GM12878 (cell line): ENCODE measurements at regions not wholly inside any gene's neighbourhood (a gene's known extent, or its start where the extent isn't known, plus 50 kb on each side); places are given as distances from the start of the nearest gene placed in this dataset.

Experiments used
- ATAC-seq: fragments of 200-7000 bp; cut with Tn5 transposase; 3 replicates; pipeline ENCODE4 v1.9.1; 2020; ENCODE audit warnings: mild to moderate bottlenecking, moderate library complexity
- BruUV-seq: library from RNA; stranded (reverse); fragments of 400-500 nt; replicated peaks from 2 replicates; lab custom pipeline; 2021; lab: Mats Ljungman, UMichigan
- CTCF ChIA-PET: fragments of 300-600 bp; sonication (Branson Sonifier 250); formaldehyde crosslinking; extraction: SDS; loops from one replicate; lab custom pipeline; 2021; ENCODE audit warnings: inconsistent platforms; lab: Yijun Ruan, JAX
- POLR2A ChIA-PET: fragments of 350-600 bp; formaldehyde crosslinking; extraction: SDS; loops from one replicate; lab custom pipeline; 2021; ENCODE audit warnings: inconsistent platforms; lab: Charles Lee
- RAD21 ChIA-PET: fragments of 300-600 bp; sonication (Branson Sonifier 250); formaldehyde crosslinking; loops from one replicate; lab custom pipeline; 2023; ENCODE audit warnings: antibody characterized with exemption; ENCODE audit not compliant: unreplicated experiment; lab: Charles Lee
- SMC1A ChIA-PET: fragments of 300-600 bp; sonication (Branson Sonifier 250); formaldehyde crosslinking; loops from one replicate; lab custom pipeline; 2023; ENCODE audit not compliant: unreplicated experiment, uncharacterized antibody; lab: Charles Lee
- DNase-seq: peaks from one replicate; pipeline ENCODE4 v3.0.0-alpha.2; 2011; ENCODE audit warnings: low read depth, low spot score
- FAIRE-seq: peaks from 3 replicates; lab custom pipeline; 2011; peaks lifted over from hg19 to GRCh38; lab: Jason Lieb, UNC
- H2AFZ ChIP-seq: 2 replicates; pipeline ENCODE4 v1.6.0; 2011; ENCODE audit warnings: low read depth, low read length, control low read depth; ENCODE audit not compliant: control insufficient read depth
- H3K27ac ChIP-seq: 2 replicates; pipeline ENCODE4 v1.5.1; 2011; ENCODE audit warnings: control low read depth; ENCODE audit not compliant: control insufficient read depth, insufficient read depth
- H3K27me3 ChIP-seq, 2 experiments: replicated peaks in 1 of 2; 2 replicates each; pipeline versions ENCODE4 v1.6.0 to v1.6.1; 2011; ENCODE audit warnings: low read length in 1 of 2; ENCODE audit not compliant: control insufficient read depth in 2 of 2, insufficient read depth in 2 of 2
- H3K36me3 ChIP-seq, 2 experiments: 2 replicates each; pipeline ENCODE4 v1.5.1; 2011; ENCODE audit warnings: low read length in 1 of 2; ENCODE audit not compliant: control insufficient read depth in 2 of 2, insufficient read depth in 2 of 2
- H3K4me1 ChIP-seq: 2 replicates; pipeline ENCODE4 v1.6.1; 2011; ENCODE audit warnings: mild to moderate bottlenecking, low read length, moderate library complexity, mixed read lengths; ENCODE audit not compliant: control insufficient read depth, insufficient read depth
- H3K4me2 ChIP-seq: 2 replicates; pipeline ENCODE4 v1.6.0; 2011; ENCODE audit warnings: control low read depth; ENCODE audit not compliant: control insufficient read depth, insufficient read depth
- H3K4me3 ChIP-seq: fragments of 200-600 bp; sonication (generic); 2 replicates; pipeline ENCODE4 v1.5.1; 2016
- H3K79me2 ChIP-seq: 2 replicates; pipeline ENCODE4 v1.6.0; 2011; ENCODE audit warnings: low read length; ENCODE audit not compliant: control insufficient read depth, insufficient read depth
- H3K9ac ChIP-seq: 2 replicates; pipeline ENCODE4 v1.8.0; 2011; ENCODE audit warnings: low read length, control low read depth, mixed read lengths; ENCODE audit not compliant: control insufficient read depth, insufficient read depth
- H3K9me3 ChIP-seq: replicated peaks from 3 replicates; pipeline ENCODE4 v1.5.1; 2011; ENCODE audit warnings: mild to moderate bottlenecking, low read length; ENCODE audit not compliant: control insufficient read depth, insufficient read depth
- H4K20me1 ChIP-seq: 2 replicates; pipeline ENCODE4 v1.6.0; 2011; ENCODE audit not compliant: control insufficient read depth, insufficient read depth
- CBX5 ChIP-seq: sonication (generic); IDR thresholded peaks from 2 replicates; pipeline ENCODE4 v1.6.1; 2016; ENCODE audit warnings: low read depth, moderate library complexity, mild to moderate bottlenecking, inconsistent platforms
- CEBPB ChIP-seq, 2 experiments: fragments of 150-350 bp in 1 of 2; IDR thresholded peaks; 2 replicates each; pipeline ENCODE4 v1.6.1; 2012 to 2014; ENCODE audit warnings: low read depth in 2 of 2, low read length in 2 of 2, borderline replicate concordance in 1 of 2, inconsistent platforms in 1 of 2
- CEBPZ ChIP-seq: fragments of 150-350 bp; IDR thresholded peaks from 2 replicates; pipeline ENCODE4 v1.6.1; 2016; ENCODE audit warnings: low read depth, low read length
- CREB1 ChIP-seq: IDR thresholded peaks from 2 replicates; pipeline ENCODE4 v1.6.1; 2012; ENCODE audit warnings: low read depth, mild to moderate bottlenecking, inconsistent platforms
- DPF2 ChIP-seq: fragments of 450-650 bp; IDR thresholded peaks from 2 replicates; pipeline ENCODE4 v1.6.1; 2017; ENCODE audit warnings: mild to moderate bottlenecking
- FOS ChIP-seq: IDR thresholded peaks from 3 replicates; pipeline ENCODE4 v1.6.1; 2011; ENCODE audit warnings: borderline replicate concordance; ENCODE audit not compliant: insufficient read length; ENCODE audit errors: extremely low read depth
- GABPA ChIP-seq: IDR thresholded peaks from 2 replicates; pipeline ENCODE4 v1.6.1; 2014; ENCODE audit warnings: antibody characterized with exemption, low read depth, mild to moderate bottlenecking, inconsistent platforms
- HCFC1 ChIP-seq: fragments of 150-350 bp; IDR thresholded peaks from 2 replicates; pipeline ENCODE4 v1.6.1; 2014; ENCODE audit warnings: low read length
- MTA3 ChIP-seq: IDR thresholded peaks from 2 replicates; pipeline ENCODE4 v1.6.1; 2012; ENCODE audit warnings: low read length, inconsistent platforms, borderline replicate concordance
- MYC ChIP-seq: IDR thresholded peaks from 2 replicates; pipeline ENCODE4 v1.6.1; 2011; ENCODE audit warnings: mild to moderate bottlenecking, low read length, moderate library complexity, inconsistent platforms; ENCODE audit not compliant: insufficient read depth, insufficient replicate concordance, insufficient read length, severe bottlenecking
- NBN ChIP-seq: fragments of 450-650 bp; IDR thresholded peaks from 2 replicates; pipeline ENCODE4 v1.6.1; 2016
- NFIC ChIP-seq: IDR thresholded peaks from 2 replicates; pipeline ENCODE4 v1.6.1; 2012; ENCODE audit warnings: low read depth, mild to moderate bottlenecking, inconsistent platforms, low read length, moderate library complexity
- NFYB ChIP-seq: IDR thresholded peaks from 2 replicates; pipeline ENCODE4 v1.6.1; 2011; ENCODE audit warnings: low read depth, mild to moderate bottlenecking, low read length, improper control_type of control experiment, moderate library complexity; ENCODE audit not compliant: insufficient read depth
- NR2C1 ChIP-seq: fragments of 450-650 bp; IDR thresholded peaks from 2 replicates; pipeline ENCODE4 v1.6.1; 2017; ENCODE audit warnings: antibody characterized with exemption, mild to moderate bottlenecking, moderate library complexity
- PML ChIP-seq: IDR thresholded peaks from 2 replicates; pipeline ENCODE4 v1.6.1; 2012; ENCODE audit warnings: low read length, inconsistent platforms
- SIN3A ChIP-seq: IDR thresholded peaks from 2 replicates; pipeline ENCODE4 v1.6.1; 2012; ENCODE audit warnings: low read depth, low read length, improper control_type of control experiment
- SMAD1 ChIP-seq: fragments of 450-650 bp; IDR thresholded peaks from 2 replicates; pipeline ENCODE4 v1.6.1; 2018; ENCODE audit warnings: mild to moderate bottlenecking, low read depth; ENCODE audit not compliant: partially characterized antibody
- YBX1 ChIP-seq: fragments of 450-650 bp; IDR thresholded peaks from 2 replicates; pipeline ENCODE4 v1.6.1; 2016; ENCODE audit warnings: antibody characterized with exemption
- ZBTB4 ChIP-seq: fragments of 450-650 bp; formaldehyde crosslinking; IDR thresholded peaks from 2 replicates; pipeline ENCODE4 v1.4.0; 2022; ENCODE audit warnings: mild to moderate bottlenecking, moderate library complexity
- ZNF207 ChIP-seq: fragments of 450-650 bp; IDR thresholded peaks from 2 replicates; pipeline ENCODE4 v1.6.1; 2014; ENCODE audit warnings: antibody characterized with exemption, mild to moderate bottlenecking, borderline replicate concordance
- in situ Hi-C: fragments of 300-500 bp; cut with MboI; formaldehyde crosslinking; loops from 9 replicates; pipeline ENCODE4 v1.14.3; 2018; ENCODE audit warnings: mixed read lengths
- intact Hi-C: fragments of 100-400 bp; cut with micrococcal nuclease; formaldehyde crosslinking; loops from one replicate; pipeline ENCODE4 v1.14.2; 2022; ENCODE audit not compliant: unreplicated experiment

- no peak for TF ChIP-seq ZBTB4
These were observed 202.5 kb downstream of the PCDH7 start (continued) for GRCh38 chr4:30922625-30923024.

DNA sequence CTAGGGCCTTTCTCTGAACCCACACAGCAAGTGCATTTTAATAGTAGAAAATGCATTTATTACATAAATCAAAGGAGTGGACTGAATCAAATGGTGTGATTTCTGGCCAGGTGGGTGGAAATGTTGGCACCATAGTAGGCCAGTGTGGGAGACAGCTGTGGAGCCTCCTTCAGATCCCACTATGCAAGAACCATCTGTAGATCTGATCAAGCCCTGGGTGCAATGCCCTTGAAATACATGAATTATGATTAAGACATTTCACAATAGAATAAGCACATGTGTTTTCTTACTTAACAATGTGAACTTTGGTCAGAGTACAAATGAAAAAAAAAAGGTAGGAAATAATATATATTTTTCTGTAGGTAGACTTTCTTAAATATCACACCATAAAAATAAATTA, 204.3 kb downstream of the PCDH7 start:
- DNase-seq (no peak), FAIRE-seq (no peak), ATAC-seq (no peak)
- in situ Hi-C loops: no loop called here
- CTCF ChIA-PET: interaction anchor here (0.6 kb wide), 1 partner anchor 10 kb away, joined by 4 read pairs; no protein-coding TSS in a partner anchor
- SMC1A ChIA-PET: no interaction called here
- H3K36me3 ChIP-seq: no peaks in the 10 kb centered on the region
- RAD21 ChIA-PET: no interaction called here
- BruUV-seq: no TSS peak
- no peak overlapping the region for H3K27ac ChIP-seq
- H2AFZ ChIP-seq: no peak overlapping the region
- TF ChIP-seq NBN: no peak
- no peak for TF ChIP-seq PML
- TF ChIP-seq CBX5: no peak
- no peak for TF ChIP-seq SMAD1
- TF ChIP-seq SIN3A: no peak
- no peak for TF ChIP-seq CEBPZ
- no peak for TF ChIP-seq MYC
- no peak for TF ChIP-seq CREB1
- TF ChIP-seq FOS: no peak
- no peak for TF ChIP-seq YBX1
- no peak for TF ChIP-seq NFIC
- TF ChIP-seq NFYB: no peak
- no peak for TF ChIP-seq GABPA
- no peak for TF ChIP-seq MTA3
- no peak for TF ChIP-seq HCFC1
- TF ChIP-seq NR2C1: no peak
- no peak for TF ChIP-seq ZNF207
- TF ChIP-seq DPF2: no peak
- TF ChIP-seq CEBPB (IDR thresholded peaks at IDR 0.05; ENCODE audit: borderline replicate concordance in 1 of 2, low read depth in 2 of 2, low read length in 2 of 2): no peak
- POLR2A ChIA-PET: no interaction called here
- no peak overlapping the region for H3K9ac ChIP-seq
- intact Hi-C loops: no loop called here
- H3K4me1 ChIP-seq: no peaks in the 10 kb centered on the region
- no peaks in the 10 kb centered on the region for H3K27me3 ChIP-seq
- H3K4me2 ChIP-seq: no peak overlapping the region
- H4K20me1 ChIP-seq: no peaks in the 10 kb centered on the region
- no peaks in the 10 kb centered on the region for H3K9me3 ChIP-seq
- no peaks in the 10 kb centered on the region for H3K79me2 ChIP-seq
- no peak overlapping the region for H3K4me3 ChIP-seq
